NCI-H69 (cell line): ENCODE measurements at regions not wholly inside any gene's neighbourhood (a gene's known extent, or its start where the extent isn't known, plus 50 kb on each side); places are given as distances from the start of the nearest gene placed in this dataset.

Experiments
- DNase-seq: peaks from one replicate; lab custom pipeline; 2025; lab: John Stamatoyannopoulos, UW

- DNase-seq: no peak
Observed at GRCh38 chr11:116115801-116116200, 611.6 kb upstream of the CADM1 start.

- DNase-seq: no peak
Observed at GRCh38 chr11:116114198-116114651, 610.0 kb upstream of the CADM1 start.

- peak; percentile 95 for DNase-seq
Observed at GRCh38 chr11:116112087-116112935, 608.1 kb upstream of the CADM1 start.

- no peak for DNase-seq
Observed at GRCh38 chr11:116111546-116111945, 607.3 kb upstream of the CADM1 start.

GRCh38 chr11:116110802-116111201 lies 606.6 kb upstream of the CADM1 start:
- DNase-seq: no peak

- DNase-seq: no peak
Observed at GRCh38 chr11:116110356-116110755, 606.1 kb upstream of the CADM1 start.

GRCh38 chr11:116109228-116109627 lies 605.0 kb upstream of the CADM1 start:
- peak; percentile 43 for DNase-seq

- DNase-seq: no peak
Observed at GRCh38 chr11:116108161-116108560, 603.9 kb upstream of the CADM1 start.

- no peak for DNase-seq
Observed at GRCh38 chr11:116107229-116107628, 603.0 kb upstream of the CADM1 start.

- DNase-seq: no peak
Observed at GRCh38 chr11:116104498-116105174, 600.4 kb upstream of the CADM1 start.

GRCh38 chr11:116101902-116102301 lies 597.7 kb upstream of the CADM1 start:
- no peak for DNase-seq

GRCh38 chr11:116100016-116100415 lies 595.8 kb upstream of the CADM1 start:
- DNase-seq: no peak

- no peak for DNase-seq
Observed at GRCh38 chr11:116099541-116099940, 595.3 kb upstream of the CADM1 start.

- no peak for DNase-seq
Observed at GRCh38 chr11:116096272-116096995, 592.2 kb upstream of the CADM1 start.

GRCh38 chr11:116093481-116094270 lies 589.5 kb upstream of the CADM1 start:
- DNase-seq: no peak

GRCh38 chr11:116093065-116093464 lies 588.9 kb upstream of the CADM1 start:
- no peak for DNase-seq

- peak; percentile 53 for DNase-seq
Observed at GRCh38 chr11:116086426-116086825, 582.2 kb upstream of the CADM1 start.

GRCh38 chr11:116085031-116085635 lies 580.9 kb upstream of the CADM1 start:
- no peak for DNase-seq

GRCh38 chr11:116084511-116084910 lies 580.3 kb upstream of the CADM1 start:
- DNase-seq: no peak

GRCh38 chr11:116082256-116082655 lies 578.0 kb upstream of the CADM1 start:
- DNase-seq: no peak

- no peak for DNase-seq
Observed at GRCh38 chr11:116079580-116079979, 575.4 kb upstream of the CADM1 start.
